ENCODE measurements at regions not wholly inside any gene's neighbourhood (a gene's known extent, or its start where the extent isn't known, plus 50 kb on each side); places are given as distances from the start of the nearest gene placed in this dataset.

DNA sequence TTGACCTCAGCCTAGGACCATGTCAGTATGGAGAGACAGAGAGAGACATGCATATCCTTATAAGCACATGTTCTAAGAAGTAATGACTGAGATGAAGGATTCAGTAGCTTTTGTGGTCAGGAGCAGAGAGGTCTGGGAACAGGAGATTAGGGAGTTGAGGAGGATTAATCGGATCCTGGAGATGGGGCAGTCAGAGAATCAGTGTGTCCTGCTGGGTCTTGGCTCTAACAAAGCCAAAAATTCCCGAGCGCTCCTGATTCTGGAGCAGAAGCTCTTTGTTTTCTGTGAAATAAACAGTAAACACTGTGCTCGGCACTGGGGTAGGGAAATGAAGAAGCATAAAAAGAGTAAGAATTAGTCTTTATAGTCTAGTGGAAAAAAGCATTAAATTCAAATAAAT is 520.0 kb upstream of the CLINT1 start:
- Histone ChIP-seq H3K36me3 (ENCODE audit: control insufficient read depth, insufficient read depth, low read length) (no peaks in the 10 kb centered on the region), H3K4me3 (replicated peaks; ENCODE audit: low read depth, low read length) (no peak overlapping the region), H3K27me3 (replicated peaks; ENCODE audit: control insufficient read depth, insufficient read depth, low read length) (no peaks in the 10 kb centered on the region)
- no peak for DNase-seq (ENCODE audit: extremely low read depth, insufficient read length)
- no peak for TF ChIP-seq CTCF (IDR thresholded peaks at IDR 0.05; ENCODE audit: insufficient read depth, low read length, poor library complexity, severe bottlenecking)

GRCh38 chr5:158376679-158377078 is 517.7 kb upstream of the CLINT1 start:
- no peak for DNase-seq (ENCODE audit: extremely low read depth, insufficient read length)
- no peak overlapping the region for H3K4me3 ChIP-seq (replicated peaks; ENCODE audit: low read depth, low read length)
- no peaks in the 10 kb centered on the region for H3K36me3 ChIP-seq (ENCODE audit: control insufficient read depth, insufficient read depth, low read length)
- no peaks in the 10 kb centered on the region for H3K27me3 ChIP-seq (replicated peaks; ENCODE audit: control insufficient read depth, insufficient read depth, low read length)
- TF ChIP-seq CTCF (IDR thresholded peaks at IDR 0.05; ENCODE audit: insufficient read depth, low read length, poor library complexity, severe bottlenecking): no peak

- no peak for DNase-seq (ENCODE audit: extremely low read depth, insufficient read length)
- no peaks in the 10 kb centered on the region for H3K36me3 ChIP-seq (ENCODE audit: control insufficient read depth, insufficient read depth, low read length)
- no peaks in the 10 kb centered on the region for H3K27me3 ChIP-seq (replicated peaks; ENCODE audit: control insufficient read depth, insufficient read depth, low read length)
- no peak for TF ChIP-seq CTCF (IDR thresholded peaks at IDR 0.05; ENCODE audit: insufficient read depth, low read length, poor library complexity, severe bottlenecking)
- H3K4me3 ChIP-seq (replicated peaks; ENCODE audit: low read depth, low read length): no peak overlapping the region
Observed at GRCh38 chr5:158375531-158375930, 516.6 kb upstream of the CLINT1 start.

- Histone ChIP-seq H3K4me3 (replicated peaks; ENCODE audit: low read depth, low read length) (no peak overlapping the region), H3K36me3 (ENCODE audit: control insufficient read depth, insufficient read depth, low read length) (no peaks in the 10 kb centered on the region), H3K27me3 (replicated peaks; ENCODE audit: control insufficient read depth, insufficient read depth, low read length) (no peaks in the 10 kb centered on the region)
- no peak for DNase-seq (ENCODE audit: extremely low read depth, insufficient read length)
- TF ChIP-seq CTCF (IDR thresholded peaks at IDR 0.05; ENCODE audit: insufficient read depth, low read length, poor library complexity, severe bottlenecking): no peak
Observed at GRCh38 chr5:158373608-158374395, 514.9 kb upstream of the CLINT1 start.

DNA sequence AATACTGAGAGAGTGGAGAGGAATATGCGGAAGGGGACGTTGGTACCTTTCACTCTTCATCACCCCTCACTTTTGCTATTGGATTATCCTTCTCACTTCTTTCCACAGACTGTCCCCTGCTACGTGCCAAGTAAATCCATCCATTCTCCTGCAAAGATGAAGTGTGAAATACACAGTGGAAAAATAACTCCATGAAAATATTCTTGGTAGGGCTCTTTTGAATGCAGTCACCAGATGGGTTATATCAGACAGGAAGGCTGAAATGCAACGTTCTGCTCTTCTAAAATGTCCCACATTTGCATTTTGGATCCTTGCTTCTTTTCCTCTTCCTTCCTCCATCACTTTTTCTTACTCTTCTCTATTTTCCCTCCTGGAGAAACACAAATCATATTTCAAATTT is 510.3 kb upstream of the CLINT1 start:
- Histone ChIP-seq H3K4me3 (replicated peaks; ENCODE audit: low read depth, low read length) (no peak overlapping the region), H3K27me3 (replicated peaks; ENCODE audit: control insufficient read depth, insufficient read depth, low read length) (no peaks in the 10 kb centered on the region), H3K36me3 (ENCODE audit: control insufficient read depth, insufficient read depth, low read length) (no peaks in the 10 kb centered on the region)
- no peak for TF ChIP-seq CTCF (IDR thresholded peaks at IDR 0.05; ENCODE audit: insufficient read depth, low read length, poor library complexity, severe bottlenecking)
- no peak for DNase-seq (ENCODE audit: extremely low read depth, insufficient read length)

DNA sequence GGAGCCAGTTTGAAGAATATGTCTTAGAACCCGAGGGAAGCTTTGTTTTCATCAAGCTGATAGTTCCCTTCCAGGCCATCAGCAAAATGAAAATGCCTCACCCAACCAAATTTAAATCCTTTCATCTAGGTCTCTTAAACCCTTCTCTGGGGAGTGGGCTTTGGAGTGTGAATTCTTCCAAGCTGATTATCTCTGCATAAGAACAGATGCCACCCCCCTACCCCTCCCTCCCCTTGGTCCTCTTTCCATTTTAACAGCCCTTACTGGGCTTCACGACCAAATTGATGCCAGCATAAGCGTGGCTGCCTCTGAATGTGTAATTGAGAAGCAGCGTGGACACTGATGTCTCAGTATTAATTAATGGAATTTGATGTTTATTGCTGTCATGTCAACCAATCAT is 509.7 kb upstream of the CLINT1 start:
- Histone ChIP-seq H3K27me3 (replicated peaks; ENCODE audit: control insufficient read depth, insufficient read depth, low read length) (no peaks in the 10 kb centered on the region), H3K4me3 (replicated peaks; ENCODE audit: low read depth, low read length) (no peak overlapping the region), H3K36me3 (ENCODE audit: control insufficient read depth, insufficient read depth, low read length) (no peaks in the 10 kb centered on the region)
- DNase-seq (ENCODE audit: extremely low read depth, insufficient read length): no peak
- no peak for TF ChIP-seq CTCF (IDR thresholded peaks at IDR 0.05; ENCODE audit: insufficient read depth, low read length, poor library complexity, severe bottlenecking)

Data from GM06990 (cell line).